IMR-90 (cell line): ENCODE measurements at regions not wholly inside any gene's neighbourhood (a gene's known extent, or its start where the extent isn't known, plus 50 kb on each side); places are given as distances from the start of the nearest gene placed in this dataset.

Source experiments
- CEBPB ChIP-seq: IDR thresholded peaks from 2 replicates; pipeline ENCODE4 v1.6.1; 2012; ENCODE audit warnings: low read depth, low read length, improper control_type of control experiment
- CTCF ChIP-seq: conservative IDR thresholded peaks from 2 replicates; pipeline ENCODE4 v1.5.1; 2012; ENCODE audit warnings: mild to moderate bottlenecking, low read depth, low read length, improper control_type of control experiment
- POLR2A ChIP-seq: IDR thresholded peaks from 2 replicates; pipeline ENCODE4 v1.6.1; 2012; ENCODE audit warnings: mild to moderate bottlenecking, low read depth, low read length
- RFX5 ChIP-seq: IDR thresholded peaks from 2 replicates; pipeline ENCODE4 v1.8.0; 2012; ENCODE audit warnings: low read depth, mild to moderate bottlenecking, low read length, moderate library complexity
- SMC3 ChIP-seq: fragments of 150-350 bp; IDR thresholded peaks from 2 replicates; pipeline ENCODE4 v1.6.1; 2016; ENCODE audit warnings: low read depth, mild to moderate bottlenecking, antibody characterized with exemption, low read length, moderate library complexity

GRCh38 chr1:38571726-38572125, 287.8 kb downstream of the RRAGC start:
- TF ChIP-seq CTCF (no peak), POLR2A (no peak), RFX5 (no peak), CEBPB (no peak), SMC3 (no peak)
